CD4-positive, alpha-beta T cell treated with Interleukin-15 for 4 hours (primary cell): ENCODE measurements at regions not wholly inside any gene's neighbourhood (a gene's known extent, or its start where the extent isn't known, plus 50 kb on each side); places are given as distances from the start of the nearest gene placed in this dataset.

Experiments used
- DNase-seq: peaks from one replicate; pipeline ENCODE4 v3.0.0-alpha.2; 2020; ENCODE audit warnings: low spot score

DNA sequence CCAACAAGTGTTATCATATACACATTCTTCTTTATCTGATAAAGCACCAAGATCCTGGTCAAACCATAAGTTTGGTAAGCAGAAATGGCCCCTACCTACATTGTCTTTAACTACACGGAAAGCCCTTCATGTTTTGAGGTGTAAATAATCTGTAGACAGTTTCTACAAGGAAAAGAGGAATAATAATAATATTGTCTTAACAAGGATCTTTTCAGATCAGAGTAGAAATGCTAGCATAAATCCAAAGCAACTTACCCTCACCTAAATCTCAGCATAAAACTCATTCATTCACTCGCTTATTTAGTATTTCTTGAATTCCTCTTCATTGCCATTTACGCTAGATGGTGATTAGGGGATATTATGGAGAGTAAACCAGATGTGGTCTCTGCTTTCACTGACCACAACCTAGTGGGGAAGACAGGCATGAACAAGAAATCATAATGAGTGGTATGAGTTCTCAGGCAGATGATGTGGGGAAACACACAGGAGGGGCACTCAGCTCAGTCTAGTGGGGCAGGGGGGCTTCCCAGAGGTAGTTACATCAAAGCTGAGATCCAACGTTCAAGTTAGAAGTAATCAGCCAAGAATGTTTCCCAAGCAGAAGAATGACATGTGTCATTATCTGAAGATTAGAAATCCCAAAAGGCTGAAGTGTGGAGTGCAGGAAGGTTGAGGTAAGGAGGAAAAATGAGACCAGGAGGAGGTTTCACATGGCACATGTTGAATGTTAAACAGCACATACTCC, 65.4 kb upstream of the ZC3H12C start:
- DNase-seq, result no peak

DNA sequence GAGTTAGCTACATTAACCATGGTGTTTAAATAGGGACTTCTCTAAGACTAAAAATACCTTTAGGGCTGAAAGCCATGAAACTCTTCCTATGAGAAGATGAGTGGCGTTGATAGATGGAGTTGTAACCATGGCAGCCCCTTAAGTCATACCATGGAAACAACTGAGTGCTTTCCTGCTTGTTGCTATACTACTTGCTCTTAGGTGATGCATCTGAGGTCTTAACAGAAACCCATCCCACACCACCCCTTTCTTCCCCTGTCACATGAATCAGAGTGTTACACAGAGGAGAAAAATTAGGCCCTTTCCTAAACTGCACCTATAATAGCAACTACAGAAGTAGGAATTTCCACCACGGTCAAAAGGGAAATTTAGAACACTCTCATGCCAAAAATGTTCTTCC, 64.3 kb upstream of the ZC3H12C start:
- no peak for DNase-seq

DNA sequence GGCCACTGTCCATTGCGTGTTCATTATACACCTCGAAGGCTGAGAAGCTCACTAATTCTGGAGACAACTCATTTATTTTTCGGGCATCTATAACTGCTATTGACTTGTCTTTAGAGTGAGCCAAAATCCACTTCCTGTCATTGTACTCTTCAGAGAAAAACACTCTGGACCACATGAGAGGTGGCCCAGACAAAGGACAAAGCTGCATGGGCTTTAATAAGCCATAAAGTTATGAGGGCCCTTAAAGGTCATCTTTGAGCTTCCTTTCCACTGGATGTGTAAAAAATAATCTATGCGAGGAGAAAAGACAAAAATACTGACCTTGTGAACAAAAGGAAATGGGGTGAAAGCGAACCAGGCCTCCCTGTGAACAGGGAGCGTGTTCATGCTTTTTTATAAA, 63.5 kb upstream of the ZC3H12C start:
- DNase-seq, result no peak

DNA sequence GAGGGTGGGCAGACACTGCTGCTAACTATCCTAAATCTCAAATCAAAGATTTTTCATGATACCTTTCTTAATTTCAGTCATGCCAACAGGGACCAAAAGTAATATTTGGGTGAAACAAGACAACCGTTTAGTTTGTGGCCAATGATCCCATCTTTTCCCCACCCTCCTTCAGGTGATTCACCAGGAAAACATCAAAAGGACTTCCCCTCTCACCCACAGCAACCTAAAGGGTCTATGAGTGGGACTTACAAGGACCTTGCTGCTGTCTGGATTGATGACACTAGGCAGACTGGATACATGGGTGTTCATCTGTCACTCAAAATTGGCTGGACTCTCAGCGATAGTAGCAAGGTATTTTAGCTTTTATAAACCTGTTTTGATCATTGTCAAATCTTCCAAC, 62.0 kb upstream of the ZC3H12C start:
- no peak for DNase-seq

DNA sequence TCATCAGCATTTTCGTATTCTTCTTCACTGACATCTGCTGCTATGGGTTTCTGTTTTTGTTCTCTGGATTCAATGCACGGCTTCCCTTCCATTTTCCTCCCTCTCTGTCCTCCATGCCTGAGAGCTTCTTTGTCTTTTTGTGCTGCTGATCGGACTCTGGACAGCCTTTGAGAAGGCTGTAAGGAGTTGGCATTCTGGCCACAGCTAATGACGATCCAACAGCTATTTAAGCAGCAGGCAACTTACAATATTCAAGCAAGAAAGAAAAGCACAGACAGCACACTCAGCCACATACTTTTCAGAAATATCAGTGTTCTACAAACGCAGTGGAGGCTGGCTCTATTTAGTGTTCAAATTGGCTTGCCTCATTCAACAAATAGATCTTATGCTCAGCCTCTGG, 60.9 kb upstream of the ZC3H12C start:
- no peak for DNase-seq

DNA sequence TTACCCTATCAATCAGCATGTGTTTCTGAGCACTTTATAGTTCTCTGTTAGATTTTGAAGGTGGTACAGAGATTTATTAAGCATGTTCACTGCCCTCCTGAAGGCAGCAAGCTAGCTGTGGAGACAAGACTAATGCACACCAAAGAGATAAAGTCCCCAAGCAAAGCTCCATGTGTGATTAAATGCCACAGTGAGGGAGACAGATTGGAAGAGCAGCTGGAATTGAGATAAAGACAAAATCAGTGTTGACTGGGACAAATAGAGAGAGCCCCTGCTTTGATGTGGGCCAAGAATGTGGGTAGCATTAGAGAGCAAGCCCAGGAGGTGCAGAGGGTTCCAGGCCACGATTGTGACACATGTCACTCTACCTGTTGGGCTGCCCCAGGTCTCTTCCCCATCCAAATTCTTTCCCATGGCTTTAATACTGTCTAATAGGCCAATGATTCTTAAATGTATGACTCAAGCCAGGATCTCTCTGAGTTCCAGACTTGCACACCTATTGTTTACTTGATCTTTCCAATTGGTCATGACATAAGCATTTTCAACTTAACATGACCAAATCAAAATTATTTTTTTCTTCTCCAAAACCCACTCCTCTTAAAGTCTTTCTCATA, 60.1 kb upstream of the ZC3H12C start:
- DNase-seq, result no peak

DNA sequence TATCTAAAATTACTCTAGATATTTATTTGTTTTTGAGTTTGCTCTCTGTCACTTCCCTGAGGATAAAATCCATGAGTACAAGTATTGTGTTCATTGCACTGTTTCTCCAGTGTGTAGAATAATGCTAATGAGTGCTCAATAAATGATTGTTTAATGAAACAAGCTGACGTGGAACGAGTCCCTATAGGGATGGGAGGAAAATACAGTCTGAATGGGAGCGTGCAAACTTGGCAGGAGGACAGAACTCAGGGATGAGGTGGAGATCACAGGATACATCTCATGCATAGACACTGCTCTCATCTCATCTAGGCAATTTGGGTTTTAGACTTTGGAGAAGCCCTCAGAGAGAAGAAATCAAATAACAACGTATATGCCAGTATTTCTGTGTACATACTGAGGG, 58.4 kb upstream of the ZC3H12C start:
- no peak for DNase-seq

DNA sequence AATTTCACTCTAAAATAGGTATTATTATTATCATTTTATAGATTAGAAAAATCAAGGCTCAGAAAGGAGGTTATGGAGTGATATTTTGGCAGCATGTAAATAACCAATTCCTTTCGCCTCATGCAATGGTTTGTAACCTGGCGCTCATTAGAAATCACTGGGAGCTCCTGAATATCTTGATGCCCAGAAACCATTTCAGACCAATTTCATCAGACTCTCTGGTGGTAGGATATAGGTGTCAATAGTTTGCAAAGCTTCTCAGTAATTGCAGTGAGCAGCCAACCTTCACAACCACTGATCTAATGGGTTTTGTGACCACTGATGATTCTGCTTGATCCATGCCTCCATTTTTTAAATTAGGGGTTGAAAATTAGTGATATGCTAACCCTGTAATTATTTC, 57.8 kb upstream of the ZC3H12C start:
- no peak for DNase-seq

DNA sequence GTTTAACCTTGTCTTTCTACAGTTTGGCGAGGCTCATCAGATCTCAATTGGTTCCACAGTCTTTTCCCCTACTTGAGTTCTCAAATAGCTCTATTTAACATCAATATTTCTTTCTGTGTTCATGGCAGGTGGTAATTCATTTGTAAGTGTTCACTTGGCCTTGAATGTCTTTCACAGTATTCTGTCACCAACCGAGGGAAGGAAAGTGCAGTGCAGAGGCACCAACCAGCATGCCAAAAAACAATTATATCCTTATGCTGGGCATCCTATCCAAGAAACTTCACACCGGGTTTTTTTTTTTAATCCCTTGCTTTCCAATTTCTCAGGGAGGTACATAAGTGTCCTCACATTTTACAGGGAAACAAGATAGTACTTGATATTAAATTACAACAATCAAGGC, 55.0 kb upstream of the ZC3H12C start:
- no peak for DNase-seq
